ENCODE measurements at regions not wholly inside any gene's neighbourhood (a gene's known extent, or its start where the extent isn't known, plus 50 kb on each side); places are given as distances from the start of the nearest gene placed in this dataset.
"Not testable (repeated sequence)": the region's sequence is repeated elsewhere in the genome, so short reads cannot be mapped to it uniquely, and the experiment has no call there.

DNA sequence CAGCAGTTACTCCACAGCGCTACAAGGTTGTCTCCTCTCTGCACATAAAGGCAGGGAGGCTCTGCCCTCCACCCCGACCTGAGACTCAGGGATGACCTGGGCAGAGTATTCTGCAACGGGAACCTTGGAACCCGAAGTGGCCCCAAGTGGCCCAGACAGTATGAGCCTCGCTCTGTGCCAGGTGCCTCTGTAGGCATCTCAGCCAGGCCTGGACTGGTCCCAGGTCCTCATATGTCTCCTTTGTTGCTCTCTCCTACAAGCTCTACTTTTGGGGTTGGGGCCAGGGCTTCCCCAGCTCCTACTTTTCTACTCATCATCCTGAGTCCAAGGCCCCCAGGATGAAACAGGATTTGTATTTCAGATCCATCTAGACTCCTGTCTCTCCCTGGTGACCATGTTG, 241.5 kb upstream of the PRSS1 start:
- DNase-seq = no peak
- TF ChIP-seq POLR2AphosphoS5 (IDR thresholded peaks at IDR 0.05) (no peak), POLR2A (IDR thresholded peaks at IDR 0.05) (no peak), EP300 (IDR thresholded peaks at IDR 0.05) (no peak)
- TF ChIP-seq, protein P1, sequence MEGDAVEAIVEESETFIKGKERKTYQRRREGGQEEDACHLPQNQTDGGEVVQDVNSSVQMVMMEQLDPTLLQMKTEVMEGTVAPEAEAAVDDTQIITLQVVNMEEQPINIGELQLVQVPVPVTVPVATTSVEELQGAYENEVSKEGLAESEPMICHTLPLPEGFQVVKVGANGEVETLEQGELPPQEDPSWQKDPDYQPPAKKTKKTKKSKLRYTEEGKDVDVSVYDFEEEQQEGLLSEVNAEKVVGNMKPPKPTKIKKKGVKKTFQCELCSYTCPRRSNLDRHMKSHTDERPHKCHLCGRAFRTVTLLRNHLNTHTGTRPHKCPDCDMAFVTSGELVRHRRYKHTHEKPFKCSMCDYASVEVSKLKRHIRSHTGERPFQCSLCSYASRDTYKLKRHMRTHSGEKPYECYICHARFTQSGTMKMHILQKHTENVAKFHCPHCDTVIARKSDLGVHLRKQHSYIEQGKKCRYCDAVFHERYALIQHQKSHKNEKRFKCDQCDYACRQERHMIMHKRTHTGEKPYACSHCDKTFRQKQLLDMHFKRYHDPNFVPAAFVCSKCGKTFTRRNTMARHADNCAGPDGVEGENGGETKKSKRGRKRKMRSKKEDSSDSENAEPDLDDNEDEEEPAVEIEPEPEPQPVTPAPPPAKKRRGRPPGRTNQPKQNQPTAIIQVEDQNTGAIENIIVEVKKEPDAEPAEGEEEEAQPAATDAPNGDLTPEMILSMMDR (IDR thresholded peaks at IDR 0.05) = no peak
- Histone ChIP-seq H3K4me1 (no peaks in the 10 kb centered on the region), H3K4me3 (no peak overlapping the region), H3K9me3 (no peaks in the 10 kb centered on the region), H3K27ac (peak overlapping the region in 2 of 5 donors; percentile 22 to 68), H3K36me3 (no peaks in the 10 kb centered on the region), H3K27me3 (peaks cover 0 to 34% (median 0%) of the 10 kb centered on the region in 3 donors)
- WGBS, 5 donors = 89 to 100% (median 94%) methylated on average over 4 to 5 of the region's 5 CpGs
- intact Hi-C loops (cut with DNase I; ENCODE audit: low total_unique reads) = no loop called here

DNA sequence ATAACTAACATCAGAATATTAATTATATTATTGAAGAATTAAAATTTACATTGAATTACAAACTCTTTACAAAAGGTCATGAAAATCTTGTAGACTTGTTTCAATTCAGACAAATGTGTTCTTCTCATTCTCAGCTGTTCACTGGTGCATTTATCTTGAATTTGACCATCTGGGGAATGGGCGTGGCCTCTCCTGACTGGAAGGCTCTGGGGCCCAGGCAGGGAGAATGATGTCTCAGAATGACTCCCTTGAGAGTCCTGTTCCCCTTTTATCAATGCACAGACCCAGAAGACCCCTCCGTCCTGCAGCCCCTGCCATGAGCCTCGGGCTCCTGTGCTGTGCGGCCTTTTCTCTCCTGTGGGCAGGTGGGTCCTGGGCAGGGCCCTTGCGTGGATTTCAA, 242.2 kb upstream of the PRSS1 start:
- H3K4me1 ChIP-seq; H3K9me3 ChIP-seq; H3K27ac ChIP-seq; H3K4me3 ChIP-seq; intact Hi-C loops (cut with DNase I; ENCODE audit: low total_unique reads); DNase-seq; H3K36me3 ChIP-seq: not testable (repeated sequence)
- H3K27me3 ChIP-seq = peaks cover 0 to 34% (median 0%) of the 10 kb centered on the region in 3 donors
- WGBS, 5 donors = 77 to 91% (median 88%) methylated on average over 5 of the region's 5 CpGs

DNA sequence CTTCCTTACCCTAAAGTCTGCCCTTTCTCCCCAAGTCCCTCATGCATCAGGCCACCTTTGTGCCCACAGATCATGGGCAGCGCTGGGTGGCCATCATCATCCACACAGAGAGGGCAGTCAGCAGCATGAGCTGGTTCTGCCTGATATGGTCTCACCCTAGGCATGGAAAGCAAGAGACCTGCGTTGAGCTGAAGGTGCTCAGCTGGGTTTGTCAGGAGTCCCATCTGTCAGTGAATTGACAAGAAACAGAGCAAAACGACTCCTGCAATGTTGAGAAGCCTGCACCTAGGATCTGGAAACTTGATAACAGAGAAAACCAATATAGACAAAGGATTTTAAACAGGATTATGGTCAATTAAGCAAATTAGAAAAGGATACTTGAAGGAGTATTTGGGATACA, 242.7 kb upstream of the PRSS1 start:
- Histone ChIP-seq H3K36me3 (no peaks in the 10 kb centered on the region), H3K27me3 (peaks cover 0 to 34% (median 0%) of the 10 kb centered on the region in 3 donors), H3K4me1 (no peaks in the 10 kb centered on the region), H3K27ac (no peak overlapping the region), H3K9me3 (no peaks in the 10 kb centered on the region), H3K4me3 (no peak overlapping the region)
- TF ChIP-seq POLR2AphosphoS5 (IDR thresholded peaks at IDR 0.05) (no peak), POLR2A (IDR thresholded peaks at IDR 0.05) (no peak), EP300 (IDR thresholded peaks at IDR 0.05) (no peak)
- TF ChIP-seq, protein P1 (IDR thresholded peaks at IDR 0.05) = no peak
- intact Hi-C loops (cut with DNase I; ENCODE audit: low total_unique reads) = no loop called here
- DNase-seq = no peak
- 68 to 81% (median 77%) methylated on average over 3 of the region's 3 CpGs for WGBS, 5 donors

DNA sequence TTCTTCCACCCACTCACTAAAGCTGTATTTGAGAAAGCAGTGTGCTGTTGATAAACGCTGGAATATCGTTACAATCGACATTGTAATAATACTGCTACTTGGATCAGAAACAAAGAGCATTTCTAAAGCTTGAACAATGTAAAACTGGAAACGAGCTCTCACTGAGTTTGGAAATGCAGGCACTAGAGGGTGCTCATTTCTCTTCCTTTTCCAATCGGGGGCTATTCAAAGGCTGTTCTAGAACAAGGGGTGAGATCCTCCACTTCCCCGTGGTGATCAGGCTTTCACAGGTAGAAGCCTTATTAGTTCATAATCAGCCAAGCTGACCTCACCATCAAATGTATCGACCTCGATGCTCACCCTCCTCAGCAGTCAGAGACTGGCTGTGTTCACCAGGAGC, 245.3 kb upstream of the PRSS1 start:
- intact Hi-C loops (cut with DNase I; ENCODE audit: low total_unique reads); H3K4me3 ChIP-seq; H3K27ac ChIP-seq; DNase-seq; H3K36me3 ChIP-seq; H3K4me1 ChIP-seq; H3K9me3 ChIP-seq: not testable (repeated sequence)
- WGBS, 5 donors = 43 to 66% (median 54%) methylated on average over 6 to 8 of the region's 8 CpGs
- peaks cover 0 to 33% (median 0%) of the 10 kb centered on the region in 3 donors for H3K27me3 ChIP-seq

DNA sequence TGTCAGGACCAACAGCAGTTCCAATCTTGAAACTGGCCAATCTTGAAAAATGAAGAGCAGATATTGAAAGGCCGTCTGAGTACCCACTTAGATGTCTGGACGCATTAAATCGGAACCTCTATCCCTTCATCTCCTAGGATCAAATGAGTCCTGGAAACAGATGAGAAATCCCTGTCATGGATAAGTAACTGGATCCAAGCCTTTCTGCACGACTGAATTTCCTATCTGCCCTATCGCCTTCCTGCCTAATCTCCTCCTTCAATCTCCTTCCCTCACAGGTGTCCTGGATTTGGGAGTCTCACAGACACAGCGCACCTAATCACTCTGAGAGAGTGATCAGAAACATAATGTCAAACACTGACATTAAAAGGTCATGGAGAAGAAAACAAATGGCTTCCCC, 245.2 kb upstream of the PRSS58 start:
- H3K27ac ChIP-seq = no peak overlapping the region
- H3K27me3 ChIP-seq = peaks cover 0 to 28% (median 0%) of the 10 kb centered on the region in 3 donors
- no peaks in the 10 kb centered on the region for H3K9me3 ChIP-seq
- no peaks in the 10 kb centered on the region for H3K4me1 ChIP-seq
- H3K36me3 ChIP-seq = no peaks in the 10 kb centered on the region
- H3K4me3 ChIP-seq = no peak overlapping the region
- WGBS, 5 donors = 78 to 84% (median 83%) methylated on average over 6 of the region's 6 CpGs
- no peak for DNase-seq
- intact Hi-C loops (cut with DNase I; ENCODE audit: low total_unique reads) = no loop called here
- no peak for TF ChIP-seq EP300 (IDR thresholded peaks at IDR 0.05)
- no peak for TF ChIP-seq POLR2A (IDR thresholded peaks at IDR 0.05)

DNA sequence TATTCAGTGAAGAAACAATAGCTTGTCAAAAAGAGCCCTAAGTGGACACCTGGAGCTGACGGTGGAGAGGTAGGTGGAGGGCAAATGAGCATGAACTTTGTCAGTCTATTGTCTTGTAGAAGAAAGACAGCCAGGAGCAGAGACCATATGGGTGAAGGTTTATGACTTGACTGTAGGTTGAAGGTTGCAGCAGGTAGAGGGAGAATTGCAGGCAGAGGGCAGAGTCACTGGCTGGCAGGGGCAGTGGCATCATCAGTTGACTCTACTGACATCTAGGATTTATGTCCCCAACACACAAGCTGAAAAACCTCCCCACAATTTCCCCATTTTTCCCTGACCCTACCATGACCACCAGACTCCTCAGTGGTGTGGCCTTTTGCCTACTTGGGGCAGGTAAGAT, 243.6 kb upstream of the PRSS58 start:
- TF ChIP-seq POLR2A (IDR thresholded peaks at IDR 0.05) (no peak), POLR2AphosphoS5 (IDR thresholded peaks at IDR 0.05) (no peak), EP300 (IDR thresholded peaks at IDR 0.05) (no peak)
- TF ChIP-seq, protein P1 (IDR thresholded peaks at IDR 0.05) = no peak
- no peak overlapping the region for H3K27ac ChIP-seq
- intact Hi-C loops (cut with DNase I; ENCODE audit: low total_unique reads) = no loop called here
- no peaks in the 10 kb centered on the region for H3K9me3 ChIP-seq
- no peak for DNase-seq
- no peak overlapping the region for H3K4me3 ChIP-seq
- peaks cover 0 to 35% (median 0%) of the 10 kb centered on the region in 3 donors for H3K27me3 ChIP-seq
- peaks cover 0 to 6% (median 2%) of the 10 kb centered on the region in 4 donors for H3K4me1 ChIP-seq
- no peaks in the 10 kb centered on the region for H3K36me3 ChIP-seq
- WGBS, 5 donors = 35 to 58% (median 39%) methylated on average over 1 of the region's 1 CpG
